ENCODE measurements at regions not wholly inside any gene's neighbourhood (a gene's known extent, or its start where the extent isn't known, plus 50 kb on each side); places are given as distances from the start of the nearest gene placed in this dataset.

DNA sequence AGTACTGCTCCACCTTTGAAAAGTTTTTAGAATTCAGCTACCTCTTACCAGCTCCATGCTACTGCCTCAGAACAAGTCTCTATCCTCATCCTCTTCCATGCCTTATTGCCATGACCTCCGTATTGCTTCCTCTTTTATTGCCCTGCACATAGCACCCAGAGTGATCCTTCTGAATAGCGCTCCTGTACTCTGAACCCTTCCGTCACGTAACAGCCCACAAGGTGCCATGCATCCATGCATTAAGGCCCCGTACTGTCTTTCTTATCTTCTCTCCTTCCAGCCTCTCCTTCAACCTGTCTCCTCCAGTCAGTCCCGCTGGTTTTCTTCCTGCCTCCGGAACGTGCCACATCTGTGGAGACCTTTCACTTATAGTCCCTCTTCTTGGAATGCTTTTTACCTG lies 273.3 kb upstream of the SEMA6A start:
- H3K4me1 ChIP-seq (ENCODE audit: control insufficient read depth in 3 of 3, insufficient read depth in 2 of 3, low read depth in 1 of 3, low read length in 2 of 3) = peaks cover 0 to 7% (median 0%) of the 10 kb centered on the region in 3 donors
- 25 to 61% (median 47%) methylated on average over 8 of the region's 8 CpGs for WGBS, 3 donors
- no peak overlapping the region for H3K4me3 ChIP-seq (ENCODE audit: low read depth in 1 of 3, low read length in 3 of 3)
- H3K9me3 ChIP-seq (ENCODE audit: control insufficient read depth in 2 of 2, insufficient read depth in 1 of 2, low read depth in 1 of 2, low read length in 1 of 2) = no peaks in the 10 kb centered on the region
- no peaks in the 10 kb centered on the region for H3K36me3 ChIP-seq (ENCODE audit: control insufficient read depth in 3 of 3, insufficient read depth in 2 of 3, low read depth in 1 of 3, low read length in 3 of 3)
- DNase-seq (peak; percentile 86 to 90), FAIRE-seq (no peak)
- no peak overlapping the region for H3K27ac ChIP-seq (ENCODE audit: low read depth in 1 of 3, low read length in 2 of 3)
- H3K27me3 ChIP-seq (ENCODE audit: control insufficient read depth in 3 of 3, insufficient read depth in 3 of 3, low read length in 3 of 3) = peaks cover 0 to 40% (median 0%) of the 10 kb centered on the region in 3 donors

DNA sequence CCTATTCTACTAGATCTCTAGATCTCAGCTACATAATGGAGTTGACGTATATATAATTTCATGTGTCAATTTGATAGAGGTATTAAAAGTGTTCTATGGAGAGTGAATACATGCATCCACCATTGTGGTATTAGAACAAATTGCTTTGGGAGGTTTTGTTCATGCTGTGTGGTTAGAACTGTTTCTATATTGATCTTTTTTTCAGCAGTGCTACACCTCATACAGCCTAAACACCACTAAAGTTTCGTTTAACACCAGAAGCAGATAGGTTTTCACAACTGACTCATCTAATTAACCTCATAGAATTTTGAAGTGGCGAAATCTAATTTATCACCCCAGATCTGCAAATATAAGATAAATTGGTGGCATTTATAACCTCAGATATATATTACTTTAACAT lies 269.4 kb upstream of the SEMA6A start:
- H3K4me1 ChIP-seq (ENCODE audit: control insufficient read depth in 3 of 3, insufficient read depth in 2 of 3, low read depth in 1 of 3, low read length in 2 of 3) = peaks cover 0 to 7% (median 0%) of the 10 kb centered on the region in 3 donors
- no peak for DNase-seq
- H3K27ac ChIP-seq (ENCODE audit: low read depth in 1 of 3, low read length in 2 of 3) = no peak overlapping the region
- H3K9me3 ChIP-seq (ENCODE audit: control insufficient read depth in 2 of 2, insufficient read depth in 1 of 2, low read depth in 1 of 2, low read length in 1 of 2) = peaks cover 0 to 2% of the 10 kb centered on the region in 2 donors
- H3K36me3 ChIP-seq (ENCODE audit: control insufficient read depth in 3 of 3, insufficient read depth in 2 of 3, low read depth in 1 of 3, low read length in 3 of 3) = no peaks in the 10 kb centered on the region
- WGBS, 3 donors = 39 to 72% (median 53%) methylated on average over 3 of the region's 3 CpGs
- no peak for FAIRE-seq
- no peak overlapping the region for H3K4me3 ChIP-seq (ENCODE audit: low read depth in 1 of 3, low read length in 3 of 3)
- H3K27me3 ChIP-seq (ENCODE audit: control insufficient read depth in 3 of 3, insufficient read depth in 3 of 3, low read length in 3 of 3) = peaks cover 0 to 16% (median 0%) of the 10 kb centered on the region in 3 donors

DNA sequence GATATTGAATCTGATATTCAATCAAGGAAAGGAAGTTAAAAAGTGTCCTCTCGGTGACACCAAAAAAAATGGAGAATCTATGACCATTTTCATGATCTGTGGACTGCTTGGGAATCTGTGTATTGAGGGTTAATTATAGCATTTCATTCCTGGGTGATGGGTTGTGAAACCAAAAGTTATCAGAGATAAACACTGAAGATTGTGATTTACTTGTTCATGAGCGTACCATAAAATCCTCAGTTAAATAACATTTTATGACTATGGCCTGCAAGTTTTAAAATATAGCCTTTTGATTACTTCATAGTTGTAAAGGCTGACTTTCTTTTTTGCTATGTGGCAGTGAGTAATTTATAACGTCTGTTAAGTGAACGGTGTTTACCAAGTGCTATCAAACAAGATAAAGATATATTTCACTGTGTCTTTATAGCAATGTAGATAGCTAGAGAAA lies 267.9 kb upstream of the SEMA6A start:
- 14 to 53% (median 29%) methylated on average over 4 of the region's 4 CpGs for WGBS, 3 donors
- Histone ChIP-seq H3K27me3 (ENCODE audit: control insufficient read depth in 3 of 3, insufficient read depth in 3 of 3, low read length in 3 of 3) (peaks cover 0 to 16% (median 0%) of the 10 kb centered on the region in 3 donors), H3K4me1 (ENCODE audit: control insufficient read depth in 3 of 3, insufficient read depth in 2 of 3, low read depth in 1 of 3, low read length in 2 of 3) (peaks cover 0 to 9% (median 0%) of the 10 kb centered on the region in 3 donors), H3K4me3 (ENCODE audit: low read depth in 1 of 3, low read length in 3 of 3) (no peak overlapping the region), H3K9me3 (ENCODE audit: control insufficient read depth in 2 of 2, insufficient read depth in 1 of 2, low read depth in 1 of 2, low read length in 1 of 2) (peaks cover 0 to 2% of the 10 kb centered on the region in 2 donors), H3K27ac (ENCODE audit: low read depth in 1 of 3, low read length in 2 of 3) (no peak overlapping the region), H3K36me3 (ENCODE audit: control insufficient read depth in 3 of 3, insufficient read depth in 2 of 3, low read depth in 1 of 3, low read length in 3 of 3) (no peaks in the 10 kb centered on the region)
- FAIRE-seq = no peak
- DNase-seq = peak; percentile 83 to 91

DNA sequence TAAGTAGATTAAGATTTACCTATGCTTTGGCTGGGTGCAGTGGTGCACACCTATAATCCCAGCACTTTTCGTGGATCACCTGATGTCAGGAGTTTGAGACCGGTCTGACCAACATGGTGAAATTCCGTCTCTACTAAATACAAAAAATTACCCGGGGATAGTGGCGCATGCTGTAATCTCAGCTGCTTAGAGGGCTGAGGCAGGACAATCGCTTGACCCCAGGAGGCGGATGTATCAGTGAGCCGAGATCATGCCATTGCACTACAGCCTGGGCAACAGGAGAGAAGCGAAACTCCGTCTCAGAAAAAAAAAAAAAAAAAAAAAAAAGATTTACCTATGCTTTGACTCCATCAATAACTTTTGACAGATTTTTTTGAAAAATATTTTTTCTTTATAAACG lies 267.1 kb upstream of the SEMA6A start:
- Histone ChIP-seq H3K27ac (ENCODE audit: low read depth in 1 of 3, low read length in 2 of 3) (no peak overlapping the region), H3K36me3 (ENCODE audit: control insufficient read depth in 3 of 3, insufficient read depth in 2 of 3, low read depth in 1 of 3, low read length in 3 of 3) (no peaks in the 10 kb centered on the region), H3K4me3 (ENCODE audit: low read depth in 1 of 3, low read length in 3 of 3) (no peak overlapping the region), H3K27me3 (ENCODE audit: control insufficient read depth in 3 of 3, insufficient read depth in 3 of 3, low read length in 3 of 3) (peaks cover 0 to 16% (median 0%) of the 10 kb centered on the region in 3 donors), H3K4me1 (ENCODE audit: control insufficient read depth in 3 of 3, insufficient read depth in 2 of 3, low read depth in 1 of 3, low read length in 2 of 3) (peaks cover 0 to 10% (median 0%) of the 10 kb centered on the region in 3 donors), H3K9me3 (ENCODE audit: control insufficient read depth in 2 of 2, insufficient read depth in 1 of 2, low read depth in 1 of 2, low read length in 1 of 2) (peaks cover 0 to 2% of the 10 kb centered on the region in 2 donors)
- DNase-seq (no peak), FAIRE-seq (no peak)
- 55 to 91% (median 76%) methylated on average over 11 of the region's 11 CpGs for WGBS, 3 donors

DNA sequence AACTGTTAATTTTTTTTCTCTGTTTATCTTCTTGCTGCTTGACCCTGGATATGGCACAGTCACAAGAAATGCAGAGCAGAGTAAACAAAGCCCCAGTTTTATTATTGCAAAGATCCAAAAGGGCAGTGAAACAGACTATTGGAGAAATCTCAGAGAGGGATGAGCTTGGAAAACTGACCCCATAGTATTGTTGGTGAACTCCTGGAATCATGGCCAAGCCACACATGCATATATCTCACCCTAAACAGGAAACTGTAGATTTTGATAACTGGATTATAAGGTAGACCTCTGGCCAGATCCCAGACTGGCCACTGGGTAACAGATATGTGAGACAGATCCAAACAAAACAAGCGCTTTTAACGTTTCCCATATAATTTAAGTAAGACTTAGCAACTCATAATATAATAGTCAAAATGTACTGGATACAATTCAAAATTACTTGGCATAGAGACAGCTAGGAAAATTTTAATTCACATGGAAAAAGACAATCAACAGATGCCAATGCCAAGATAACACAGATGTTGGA lies 263.5 kb upstream of the SEMA6A start:
- DNase-seq (peak; percentile 44 to 57), FAIRE-seq (no peak)
- no peak overlapping the region for H3K4me3 ChIP-seq (ENCODE audit: low read depth in 1 of 3, low read length in 3 of 3)
- H3K36me3 ChIP-seq (ENCODE audit: control insufficient read depth in 3 of 3, insufficient read depth in 2 of 3, low read depth in 1 of 3, low read length in 3 of 3) = no peaks in the 10 kb centered on the region
- no peaks in the 10 kb centered on the region for H3K27me3 ChIP-seq (ENCODE audit: control insufficient read depth in 3 of 3, insufficient read depth in 3 of 3, low read length in 3 of 3)
- 19 to 49% (median 43%) methylated on average over 2 of the region's 2 CpGs for WGBS, 3 donors
- peaks cover 0 to 2% of the 10 kb centered on the region in 2 donors for H3K9me3 ChIP-seq (ENCODE audit: control insufficient read depth in 2 of 2, insufficient read depth in 1 of 2, low read depth in 1 of 2, low read length in 1 of 2)
- peaks cover 0 to 10% (median 0%) of the 10 kb centered on the region in 3 donors for H3K4me1 ChIP-seq (ENCODE audit: control insufficient read depth in 3 of 3, insufficient read depth in 2 of 3, low read depth in 1 of 3, low read length in 2 of 3)
- no peak overlapping the region for H3K27ac ChIP-seq (ENCODE audit: low read depth in 1 of 3, low read length in 2 of 3)

DNA sequence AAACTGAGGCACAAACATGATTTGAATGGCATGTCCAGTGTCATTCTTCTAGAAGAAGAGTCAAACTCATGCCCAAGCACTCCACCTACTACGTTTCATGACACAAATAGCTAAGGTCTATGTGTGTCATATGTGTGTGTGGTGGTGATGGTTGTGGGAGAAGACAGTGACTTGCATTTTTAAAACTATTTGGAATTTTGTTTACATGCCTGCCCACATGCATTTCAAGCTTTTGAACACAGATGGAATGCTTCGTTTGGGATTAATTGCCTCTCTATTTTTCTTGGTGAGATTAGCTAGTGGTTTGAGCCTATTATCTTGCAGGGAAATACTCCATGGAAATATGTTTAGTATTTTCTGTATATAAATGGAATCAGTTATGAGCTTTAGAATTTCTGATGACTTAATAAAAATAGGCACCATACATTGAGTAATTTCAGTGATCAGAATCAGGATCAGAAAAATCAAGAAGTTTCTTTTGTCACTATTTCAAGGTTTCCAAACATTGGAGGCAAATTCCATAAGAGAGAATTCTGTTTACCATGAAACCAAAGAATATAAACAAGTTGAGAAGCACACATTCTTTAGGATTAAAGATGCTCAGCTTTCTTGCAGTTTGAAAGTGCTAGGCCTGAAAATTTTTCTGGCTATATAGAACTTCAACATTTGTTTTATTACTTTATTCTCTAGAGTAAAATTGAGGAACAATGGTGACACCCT lies 260.3 kb upstream of the SEMA6A start:
- no peak for FAIRE-seq
- DNase-seq = no peak
- no peak overlapping the region for H3K27ac ChIP-seq (ENCODE audit: low read depth in 1 of 3, low read length in 2 of 3)
- no peaks in the 10 kb centered on the region for H3K36me3 ChIP-seq (ENCODE audit: control insufficient read depth in 3 of 3, insufficient read depth in 2 of 3, low read depth in 1 of 3, low read length in 3 of 3)
- H3K4me3 ChIP-seq (ENCODE audit: low read depth in 1 of 3, low read length in 3 of 3) = no peak overlapping the region
- peaks cover 0 to 2% (median 0%) of the 10 kb centered on the region in 3 donors for H3K27me3 ChIP-seq (ENCODE audit: control insufficient read depth in 3 of 3, insufficient read depth in 3 of 3, low read length in 3 of 3)
- H3K4me1 ChIP-seq (ENCODE audit: control insufficient read depth in 3 of 3, insufficient read depth in 2 of 3, low read depth in 1 of 3, low read length in 2 of 3) = peaks cover 0 to 10% (median 0%) of the 10 kb centered on the region in 3 donors
- WGBS, 3 donors = 48 to 57% (median 53%) methylated on average over 2 of the region's 2 CpGs
- H3K9me3 ChIP-seq (ENCODE audit: control insufficient read depth in 2 of 2, insufficient read depth in 1 of 2, low read depth in 1 of 2, low read length in 1 of 2) = peaks cover 0 to 2% of the 10 kb centered on the region in 2 donors

DNA sequence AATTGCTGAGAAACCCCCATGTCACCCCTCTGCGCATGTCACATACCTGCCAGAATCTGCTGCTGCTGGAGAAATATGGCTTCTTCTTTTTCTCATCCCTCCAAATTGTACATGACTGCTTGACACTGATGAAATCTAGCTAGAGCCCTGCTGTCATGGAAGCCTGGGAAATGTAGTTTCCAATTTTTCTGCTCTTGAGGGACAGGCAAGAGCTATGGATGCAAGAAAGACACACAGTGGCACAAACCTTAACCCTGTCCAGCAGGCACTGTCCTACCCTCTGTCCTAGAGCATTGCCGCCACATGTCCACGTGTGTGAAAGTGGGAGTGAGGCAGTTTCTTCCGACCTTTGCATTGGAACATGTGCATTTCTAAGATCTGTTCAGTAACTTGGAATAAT lies 255.5 kb upstream of the SEMA6A start:
- DNase-seq = no peak
- Histone ChIP-seq H3K4me3 (ENCODE audit: low read depth in 1 of 3, low read length in 3 of 3) (no peak overlapping the region), H3K9me3 (ENCODE audit: control insufficient read depth in 2 of 2, insufficient read depth in 1 of 2, low read depth in 1 of 2, low read length in 1 of 2) (no peaks in the 10 kb centered on the region), H3K27me3 (ENCODE audit: control insufficient read depth in 3 of 3, insufficient read depth in 3 of 3, low read length in 3 of 3) (peaks cover 0 to 15% (median 0%) of the 10 kb centered on the region in 3 donors), H3K36me3 (ENCODE audit: control insufficient read depth in 3 of 3, insufficient read depth in 2 of 3, low read depth in 1 of 3, low read length in 3 of 3) (no peaks in the 10 kb centered on the region), H3K27ac (ENCODE audit: low read depth in 1 of 3, low read length in 2 of 3) (no peak overlapping the region), H3K4me1 (ENCODE audit: control insufficient read depth in 3 of 3, insufficient read depth in 2 of 3, low read depth in 1 of 3, low read length in 2 of 3) (no peaks in the 10 kb centered on the region)
- no peak for FAIRE-seq
- WGBS, 3 donors = 76 to 90% (median 79%) methylated on average over 4 of the region's 4 CpGs

DNA sequence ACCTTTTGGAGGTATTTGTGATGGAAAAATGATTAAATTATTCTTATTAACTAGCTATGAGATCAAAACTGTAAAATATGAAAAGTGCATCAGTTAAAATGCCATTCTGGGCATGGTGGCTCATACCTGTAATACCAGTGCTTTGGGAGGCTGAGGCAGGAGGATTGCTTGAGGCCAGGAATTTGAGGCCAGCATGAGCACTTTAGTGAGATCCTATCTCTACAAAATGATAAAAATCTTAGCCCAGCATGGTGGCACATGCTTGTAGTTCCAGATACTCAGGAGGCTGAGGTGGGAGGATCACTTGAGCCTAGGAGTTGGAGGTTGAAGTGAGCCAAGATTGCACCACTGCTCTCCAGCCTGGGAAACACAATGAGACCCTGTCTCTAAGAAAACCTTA lies 252.5 kb upstream of the SEMA6A start:
- Histone ChIP-seq H3K4me1 (ENCODE audit: control insufficient read depth in 3 of 3, insufficient read depth in 2 of 3, low read depth in 1 of 3, low read length in 2 of 3) (no peaks in the 10 kb centered on the region), H3K9me3 (ENCODE audit: control insufficient read depth in 2 of 2, insufficient read depth in 1 of 2, low read depth in 1 of 2, low read length in 1 of 2) (no peaks in the 10 kb centered on the region), H3K27me3 (ENCODE audit: control insufficient read depth in 3 of 3, insufficient read depth in 3 of 3, low read length in 3 of 3) (peaks cover 0 to 20% (median 0%) of the 10 kb centered on the region in 3 donors), H3K36me3 (ENCODE audit: control insufficient read depth in 3 of 3, insufficient read depth in 2 of 3, low read depth in 1 of 3, low read length in 3 of 3) (no peaks in the 10 kb centered on the region), H3K27ac (ENCODE audit: low read depth in 1 of 3, low read length in 2 of 3) (no peak overlapping the region), H3K4me3 (ENCODE audit: low read depth in 1 of 3, low read length in 3 of 3) (no peak overlapping the region)
- DNase-seq (no peak), FAIRE-seq (no peak)
